KBM-7 (cell line): ENCODE measurements at regions not wholly inside any gene's neighbourhood (a gene's known extent, or its start where the extent isn't known, plus 50 kb on each side); places are given as distances from the start of the nearest gene placed in this dataset.
"Not testable (repeated sequence)": the region's sequence is repeated elsewhere in the genome, so short reads cannot be mapped to it uniquely, and the experiment has no call there.

Source experiments
- DNase-seq: peaks from one replicate; pipeline ENCODE4 v3.0.0-alpha.2; 2015
- in situ Hi-C: fragments of 300-500 bp; cut with MboI; formaldehyde crosslinking; loops from 2 replicates; pipeline ENCODE4 v1.14.3; 2020; ENCODE audit warnings: low sequenced_read_pairs, low pct_unique_long_range_greater_than_20kb, mixed read lengths

GRCh38 chr21:14903172-14903865 lies 161.5 kb downstream of the NRIP1 start:
- no peak for DNase-seq
- in situ Hi-C loops: no loop called here

GRCh38 chr21:14901482-14901958 lies 163.3 kb downstream of the NRIP1 start:
- in situ Hi-C loops: no loop called here
- no peak for DNase-seq

GRCh38 chr21:14900611-14901010 lies 164.2 kb downstream of the NRIP1 start:
- DNase-seq: no peak
- in situ Hi-C loops: no loop called here

GRCh38 chr21:14900058-14900457 lies 164.7 kb downstream of the NRIP1 start:
- in situ Hi-C loops: no loop called here
- DNase-seq: no peak

- in situ Hi-C loops: no loop called here
- DNase-seq: no peak
These were observed 169.0 kb downstream of the NRIP1 start for GRCh38 chr21:14895792-14896191.

- in situ Hi-C loops: no loop called here
- DNase-seq: no peak
These were observed 174.7 kb downstream of the NRIP1 start for GRCh38 chr21:14890141-14890540.

- peak; percentile 29 for DNase-seq
- in situ Hi-C loops: no loop called here
These were observed 175.6 kb downstream of the NRIP1 start for GRCh38 chr21:14889080-14889810.

GRCh38 chr21:14888202-14888601 lies 176.6 kb downstream of the NRIP1 start:
- in situ Hi-C loops: no loop called here
- no peak for DNase-seq

GRCh38 chr21:14886001-14886400 lies 178.8 kb downstream of the NRIP1 start:
- in situ Hi-C loops: no loop called here
- DNase-seq: no peak

- in situ Hi-C loops: no loop called here
These were observed 181.4 kb downstream of the NRIP1 start for GRCh38 chr21:14883351-14883750.

GRCh38 chr21:14882545-14882944 lies 182.3 kb downstream of the NRIP1 start:
- in situ Hi-C loops, DNase-seq: not testable (repeated sequence)

More at GRCh38 chr21:14883351-14883750, 181.4 kb downstream of the NRIP1 start:
- DNase-seq: no peak

GRCh38 chr21:14881863-14882499 lies 182.8 kb downstream of the NRIP1 start:
- in situ Hi-C loops: no loop called here

GRCh38 chr21:14880922-14881321 lies 183.9 kb downstream of the NRIP1 start:
- no peak for DNase-seq
- in situ Hi-C loops: no loop called here

More at GRCh38 chr21:14881863-14882499, 182.8 kb downstream of the NRIP1 start:
- no peak for DNase-seq

GRCh38 chr21:14879458-14879857 lies 185.3 kb downstream of the NRIP1 start:
- no peak for DNase-seq
- in situ Hi-C loops: no loop called here

- in situ Hi-C loops: no loop called here
- DNase-seq: no peak
These were observed 185.8 kb downstream of the NRIP1 start for GRCh38 chr21:14878971-14879370.

GRCh38 chr21:14877581-14878228 lies 187.1 kb downstream of the NRIP1 start:
- DNase-seq: no peak
- in situ Hi-C loops: no loop called here

GRCh38 chr21:14876524-14876840 lies 188.3 kb downstream of the NRIP1 start:
- in situ Hi-C loops: no loop called here
- no peak for DNase-seq

- DNase-seq: no peak
- in situ Hi-C loops: no loop called here
These were observed 188.9 kb downstream of the NRIP1 start for GRCh38 chr21:14875704-14876523.

- no peak for DNase-seq
- in situ Hi-C loops: no loop called here
These were observed 189.6 kb downstream of the NRIP1 start for GRCh38 chr21:14875186-14875585.
